AG09309 (cell line): ENCODE measurements at regions not wholly inside any gene's neighbourhood (a gene's known extent, or its start where the extent isn't known, plus 50 kb on each side); places are given as distances from the start of the nearest gene placed in this dataset.

Source experiments
- DNase-seq: peaks from one replicate; pipeline ENCODE4 v3.0.0-alpha.2; 2010; ENCODE audit warnings: low read depth
- H3K4me3 ChIP-seq: 2 replicates; pipeline ENCODE4 v1.5.1; 2011; ENCODE audit warnings: mild to moderate bottlenecking, low read depth, low read length, moderate library complexity; ENCODE audit not compliant: control insufficient read depth
- CTCF ChIP-seq: IDR thresholded peaks from 2 replicates; pipeline ENCODE4 v1.5.1; 2011; ENCODE audit warnings: mild to moderate bottlenecking, low read depth, low read length, inconsistent platforms; ENCODE audit not compliant: insufficient read depth, control insufficient read depth; ENCODE audit errors: missing control alignments

- no peak overlapping the region for H3K4me3 ChIP-seq
- no peak for TF ChIP-seq CTCF
- no peak for DNase-seq
These were observed 607.2 kb upstream of the NOVA1 start for GRCh38 chr14:27205036-27205435.

- H3K4me3 ChIP-seq = no peak overlapping the region
- no peak for DNase-seq
- TF ChIP-seq CTCF = no peak
These were observed 613.9 kb upstream of the NOVA1 start for GRCh38 chr14:27211741-27212140.

- TF ChIP-seq CTCF = no peak
- no peak overlapping the region for H3K4me3 ChIP-seq
- DNase-seq = no peak
These were observed 624.8 kb upstream of the NOVA1 start for GRCh38 chr14:27222671-27223070.

GRCh38 chr14:27223906-27224305, 626.1 kb upstream of the NOVA1 start:
- H3K4me3 ChIP-seq = no peak overlapping the region
- DNase-seq = no peak
- TF ChIP-seq CTCF = no peak

GRCh38 chr14:27228053-27228452, 630.2 kb upstream of the NOVA1 start:
- no peak overlapping the region for H3K4me3 ChIP-seq
- DNase-seq = no peak
- TF ChIP-seq CTCF = no peak

GRCh38 chr14:27234331-27234730, 636.5 kb upstream of the NOVA1 start:
- no peak for TF ChIP-seq CTCF
- no peak overlapping the region for H3K4me3 ChIP-seq
- no peak for DNase-seq

- no peak for TF ChIP-seq CTCF
- no peak for DNase-seq
- no peak overlapping the region for H3K4me3 ChIP-seq
These were observed 638.8 kb upstream of the NOVA1 start for GRCh38 chr14:27236601-27237000.
